ENCODE measurements at regions not wholly inside any gene's neighbourhood (a gene's known extent, or its start where the extent isn't known, plus 50 kb on each side); places are given as distances from the start of the nearest gene placed in this dataset.

DNA sequence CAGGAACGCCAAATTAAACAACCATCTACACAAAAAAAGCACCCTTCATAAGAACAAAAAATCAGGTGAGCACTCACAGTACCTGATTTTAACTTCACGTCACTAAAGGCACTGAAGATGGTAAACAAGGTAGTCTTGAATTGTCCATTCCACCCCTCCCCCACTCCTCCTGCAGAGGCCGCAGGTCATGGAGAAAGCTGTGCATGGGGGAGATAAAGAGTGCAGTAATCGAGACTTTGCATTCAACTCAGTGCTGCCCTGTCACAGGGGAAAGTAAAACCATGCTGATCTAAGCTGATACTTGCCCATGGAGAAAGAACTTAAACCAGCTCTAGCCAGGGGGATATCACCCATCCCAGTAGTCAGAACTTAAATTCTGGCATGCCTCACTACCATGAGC is 61.4 kb upstream of the LRIF1 start:
- H3K27me3 ChIP-seq (replicated peaks; ENCODE audit: control insufficient read depth, insufficient read depth, low read length), result no peaks in the 10 kb centered on the region
- BruUV-seq (replicated peaks), result no TSS peak
- H3K27ac Mint-ChIP-seq (ENCODE audit: unreplicated experiment), result no peak overlapping the region
- CTCF ChIA-PET, result interaction anchor here (1.0 kb wide), 1 partner anchor 195 kb away, joined by 3 read pairs; no protein-coding TSS in a partner anchor
- H3K4me3 Mint-ChIP-seq (ENCODE audit: unreplicated experiment), result no peak overlapping the region
- H3K36me3 Mint-ChIP-seq (ENCODE audit: insufficient read depth, unreplicated experiment), result no peaks in the 10 kb centered on the region
- intact Hi-C loops (cut with micrococcal nuclease; ENCODE audit: unreplicated experiment), result no loop called here
- no peak overlapping the region for H3K4me3 ChIP-seq (ENCODE audit: low read depth, low read length)
- POLR2A ChIA-PET, result no interaction called here
- peaks cover 8% of the 10 kb centered on the region for H3K27me3 Mint-ChIP-seq (ENCODE audit: insufficient read depth, unreplicated experiment)
- no peaks in the 10 kb centered on the region for H3K36me3 ChIP-seq (ENCODE audit: control insufficient read depth, insufficient read depth, low read length)
- DNase-seq, result no peak
- no peaks in the 10 kb centered on the region for H3K9me3 ChIP-seq
- no peaks in the 10 kb centered on the region for H3K4me1 Mint-ChIP-seq (ENCODE audit: low read depth, unreplicated experiment)
- peaks cover 10% of the 10 kb centered on the region for H3K9me3 Mint-ChIP-seq (ENCODE audit: unreplicated experiment)
- no peaks in the 10 kb centered on the region for H3K4me1 ChIP-seq
- TF ChIP-seq, protein P1, sequence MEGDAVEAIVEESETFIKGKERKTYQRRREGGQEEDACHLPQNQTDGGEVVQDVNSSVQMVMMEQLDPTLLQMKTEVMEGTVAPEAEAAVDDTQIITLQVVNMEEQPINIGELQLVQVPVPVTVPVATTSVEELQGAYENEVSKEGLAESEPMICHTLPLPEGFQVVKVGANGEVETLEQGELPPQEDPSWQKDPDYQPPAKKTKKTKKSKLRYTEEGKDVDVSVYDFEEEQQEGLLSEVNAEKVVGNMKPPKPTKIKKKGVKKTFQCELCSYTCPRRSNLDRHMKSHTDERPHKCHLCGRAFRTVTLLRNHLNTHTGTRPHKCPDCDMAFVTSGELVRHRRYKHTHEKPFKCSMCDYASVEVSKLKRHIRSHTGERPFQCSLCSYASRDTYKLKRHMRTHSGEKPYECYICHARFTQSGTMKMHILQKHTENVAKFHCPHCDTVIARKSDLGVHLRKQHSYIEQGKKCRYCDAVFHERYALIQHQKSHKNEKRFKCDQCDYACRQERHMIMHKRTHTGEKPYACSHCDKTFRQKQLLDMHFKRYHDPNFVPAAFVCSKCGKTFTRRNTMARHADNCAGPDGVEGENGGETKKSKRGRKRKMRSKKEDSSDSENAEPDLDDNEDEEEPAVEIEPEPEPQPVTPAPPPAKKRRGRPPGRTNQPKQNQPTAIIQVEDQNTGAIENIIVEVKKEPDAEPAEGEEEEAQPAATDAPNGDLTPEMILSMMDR (IDR thresholded peaks at IDR 0.05; ENCODE audit: insufficient read depth in 1 of 2, low read depth in 1 of 2, low read length in 1 of 2, severe bottlenecking in 1 of 2, unreplicated experiment in 1 of 2), result no peak

DNA sequence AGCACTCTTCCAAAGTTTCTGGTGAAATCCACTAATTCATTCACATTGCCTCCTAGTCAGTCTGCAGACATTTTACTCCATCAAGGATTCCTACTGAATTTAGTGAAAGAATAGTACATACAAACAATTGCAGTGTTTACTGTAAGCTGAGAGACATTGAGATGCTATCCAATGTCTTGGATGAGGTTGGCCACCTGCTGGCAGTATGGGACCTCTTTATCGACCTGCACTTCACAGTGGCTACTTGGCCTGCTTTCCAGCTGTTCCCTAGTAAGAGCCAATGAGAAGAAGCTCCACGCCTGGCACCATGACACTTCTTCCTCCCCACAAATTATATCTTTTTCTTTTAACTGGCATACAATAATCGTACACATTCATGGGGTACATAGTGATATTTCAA is 51.5 kb upstream of the LRIF1 start:
- CTCF ChIA-PET, result no interaction called here

More for the DNA sequence above, 51.5 kb upstream of the LRIF1 start:
- Histone ChIP-seq H3K36me3 (ENCODE audit: control insufficient read depth, insufficient read depth, low read length) (no peaks in the 10 kb centered on the region), H3K9me3 (no peaks in the 10 kb centered on the region), H3K27me3 (replicated peaks; ENCODE audit: control insufficient read depth, insufficient read depth, low read length) (no peaks in the 10 kb centered on the region), H3K4me3 (ENCODE audit: low read depth, low read length) (no peak overlapping the region), H3K4me1 (no peaks in the 10 kb centered on the region)
- Mint-ChIP-seq H3K4me1 (ENCODE audit: low read depth, unreplicated experiment) (no peaks in the 10 kb centered on the region), H3K4me3 (ENCODE audit: unreplicated experiment) (no peak overlapping the region), H3K27ac (ENCODE audit: unreplicated experiment) (no peak overlapping the region), H3K36me3 (ENCODE audit: insufficient read depth, unreplicated experiment) (no peaks in the 10 kb centered on the region), H3K9me3 (ENCODE audit: unreplicated experiment) (no peaks in the 10 kb centered on the region), H3K27me3 (ENCODE audit: insufficient read depth, unreplicated experiment) (peaks cover 4% of the 10 kb centered on the region)
- no peak for DNase-seq
- TF ChIP-seq, protein P1 (IDR thresholded peaks at IDR 0.05; ENCODE audit: insufficient read depth in 1 of 2, low read depth in 1 of 2, low read length in 1 of 2, severe bottlenecking in 1 of 2, unreplicated experiment in 1 of 2), result peak; percentile 6 to 13
- POLR2A ChIA-PET, result no interaction called here
- intact Hi-C loops (cut with micrococcal nuclease; ENCODE audit: unreplicated experiment), result no loop called here
- BruUV-seq (replicated peaks), result no TSS peak

Data from Caco-2 (cell line).